Stimulated activated CD8-positive, alpha-beta memory T cell treated with anti-CD3 and anti-CD28 coated beads, Interleukin-4, amount 100 ng/mL, for 48 hours (primary cell): ENCODE measurements at regions not wholly inside any gene's neighbourhood (a gene's known extent, or its start where the extent isn't known, plus 50 kb on each side); places are given as distances from the start of the nearest gene placed in this dataset.

Experiments used
- DNase-seq: peaks from one replicate; pipeline ENCODE4 v3.0.0-alpha.2; 2020

- no peak for DNase-seq
These were observed 82.8 kb upstream of the SPATA31C2 start for GRCh38 chr9:88221105-88221504.

- no peak for DNase-seq
These were observed 82.4 kb upstream of the SPATA31C2 start for GRCh38 chr9:88220652-88221051.

- DNase-seq, result no peak
These were observed 81.3 kb upstream of the SPATA31C2 start for GRCh38 chr9:88219601-88220000.

GRCh38 chr9:88218726-88219125 lies 80.5 kb upstream of the SPATA31C2 start:
- no peak for DNase-seq

- no peak for DNase-seq
These were observed 78.1 kb upstream of the SPATA31C2 start for GRCh38 chr9:88216126-88216995.

- DNase-seq, result no peak
These were observed 77.2 kb upstream of the SPATA31C2 start for GRCh38 chr9:88215196-88216125.

- DNase-seq, result no peak
These were observed 64.0 kb upstream of the SPATA31C2 start for GRCh38 chr9:88202321-88202720.

GRCh38 chr9:88198341-88198807 lies 60.1 kb upstream of the SPATA31C2 start:
- no peak for DNase-seq

GRCh38 chr9:88197781-88198340 lies 59.6 kb upstream of the SPATA31C2 start:
- no peak for DNase-seq

- no peak for DNase-seq
These were observed 58.7 kb upstream of the SPATA31C2 start for GRCh38 chr9:88197016-88197415.

- no peak for DNase-seq
These were observed 58.0 kb upstream of the SPATA31C2 start for GRCh38 chr9:88196142-88196790.

GRCh38 chr9:88193766-88194165 lies 55.5 kb upstream of the SPATA31C2 start:
- no peak for DNase-seq

GRCh38 chr9:88191456-88191855 lies 53.2 kb upstream of the SPATA31C2 start:
- no peak for DNase-seq

GRCh38 chr9:88189371-88189770 lies 51.1 kb upstream of the SPATA31C2 start:
- no peak for DNase-seq
